Vagina (tissue), 2 donors: ENCODE measurements at regions not wholly inside any gene's neighbourhood (a gene's known extent, or its start where the extent isn't known, plus 50 kb on each side); places are given as distances from the start of the nearest gene placed in this dataset.

ENCODE experiments used
- DNase-seq, 2 donors: peaks; one replicate each; pipeline ENCODE4 v3.0.0-alpha.2; 2017; ENCODE audit errors: extremely low spot score in 2 of 2
- H3K27ac ChIP-seq: fragments of 200-600 bp; sonication (generic); one replicate; pipeline ENCODE4 v1.5.1; 2019
- H3K27me3 ChIP-seq: fragments of 200-600 bp; sonication (generic); one replicate; pipeline ENCODE4 v1.5.1; 2019
- H3K36me3 ChIP-seq, 2 donors: fragments of 200-600 bp; sonication (generic); one replicate each; pipeline ENCODE4 v1.5.1; 2017 to 2019
- H3K4me1 ChIP-seq: fragments of 200-600 bp; sonication (generic); one replicate; pipeline ENCODE4 v1.5.1; 2019
- H3K4me3 ChIP-seq, 2 donors: fragments of 200-600 bp; sonication (generic); 1 replicate in 1 of 2; 2 replicates in 1 of 2; pipeline ENCODE4 v1.5.1; 2016 to 2019
- H3K9me3 ChIP-seq: fragments of 200-600 bp; sonication (generic); one replicate; pipeline ENCODE4 v1.5.1; 2019
- POLR2A ChIP-seq, 2 donors: fragments of 450-650 bp; IDR thresholded peaks; one replicate each; pipeline ENCODE4 v1.6.1; 2017; ENCODE audit warnings: antibody characterized with exemption in 2 of 2, mild to moderate bottlenecking in 2 of 2, moderate library complexity in 2 of 2
- POLR2AphosphoS5 ChIP-seq, 2 donors: sonication (generic); formaldehyde crosslinking; IDR thresholded peaks; one replicate each; pipeline ENCODE4 v1.9.0; 2017; ENCODE audit warnings: antibody characterized with exemption in 2 of 2, mild to moderate bottlenecking in 2 of 2, low read depth in 1 of 2; ENCODE audit not compliant: insufficient read depth in 1 of 2
- intact Hi-C: fragments of 100-400 bp; cut with DNase I; formaldehyde crosslinking; loops from one replicate; pipeline ENCODE4 v1.15.1; 2023
- TF ChIP-seq, protein P1 (sequence below), 3 experiments: fragments of 450-650 bp in 2 of 3; fragments of 200-600 bp in 1 of 3; sonication (generic) in 1 of 3; IDR thresholded peaks; one replicate each; pipeline ENCODE4 v1.5.1; 2017 to 2019; ENCODE audit warnings: antibody characterized with exemption in 3 of 3, mild to moderate bottlenecking in 2 of 3, moderate library complexity in 2 of 3

DNA sequence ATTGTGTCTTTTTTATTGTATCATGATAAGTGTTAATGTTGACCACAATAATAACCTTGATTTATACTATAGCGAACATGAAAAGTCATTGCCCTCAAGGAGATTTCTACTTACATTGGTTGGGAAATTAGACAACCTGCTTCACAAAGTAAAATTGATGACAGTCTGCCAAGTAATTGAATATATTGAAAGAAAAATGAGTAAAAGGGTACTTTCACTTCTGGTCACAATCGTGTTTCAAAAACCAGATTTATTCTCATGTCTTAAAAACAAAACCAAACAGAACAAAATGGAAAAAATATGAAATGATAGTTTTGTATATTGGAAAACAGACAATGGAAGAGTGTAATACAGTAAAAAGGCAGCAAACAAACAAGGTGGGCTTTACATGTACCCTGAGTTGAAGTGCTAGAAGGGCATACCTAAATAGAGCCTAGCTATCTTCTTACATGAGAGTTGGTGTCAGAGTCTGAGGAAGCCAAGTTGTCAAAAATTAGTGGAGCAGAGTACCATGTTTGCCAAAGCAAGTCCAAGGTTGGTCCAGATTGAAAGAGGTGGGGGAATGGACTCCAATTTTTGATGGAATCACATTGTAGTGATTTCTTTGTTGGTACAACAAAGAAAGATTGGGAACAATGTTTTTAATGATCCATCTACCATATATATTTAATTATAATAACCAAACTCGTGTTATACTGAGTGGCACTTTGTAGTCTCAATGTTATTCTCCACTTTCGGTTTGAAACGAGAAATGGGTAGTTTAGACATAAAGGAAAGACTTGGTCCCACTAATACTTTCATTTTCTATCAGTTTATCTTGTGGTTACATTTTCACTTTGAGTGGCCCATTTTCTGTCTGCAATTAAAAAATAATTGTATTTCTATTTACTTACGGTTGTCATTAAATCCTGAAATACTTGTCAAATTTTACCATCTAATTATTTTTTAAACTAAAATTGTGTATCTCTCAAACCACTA is 775.6 kb downstream of the STIM2 start:
- H3K4me3 ChIP-seq, result no peak overlapping the region
- TF ChIP-seq, protein P1, sequence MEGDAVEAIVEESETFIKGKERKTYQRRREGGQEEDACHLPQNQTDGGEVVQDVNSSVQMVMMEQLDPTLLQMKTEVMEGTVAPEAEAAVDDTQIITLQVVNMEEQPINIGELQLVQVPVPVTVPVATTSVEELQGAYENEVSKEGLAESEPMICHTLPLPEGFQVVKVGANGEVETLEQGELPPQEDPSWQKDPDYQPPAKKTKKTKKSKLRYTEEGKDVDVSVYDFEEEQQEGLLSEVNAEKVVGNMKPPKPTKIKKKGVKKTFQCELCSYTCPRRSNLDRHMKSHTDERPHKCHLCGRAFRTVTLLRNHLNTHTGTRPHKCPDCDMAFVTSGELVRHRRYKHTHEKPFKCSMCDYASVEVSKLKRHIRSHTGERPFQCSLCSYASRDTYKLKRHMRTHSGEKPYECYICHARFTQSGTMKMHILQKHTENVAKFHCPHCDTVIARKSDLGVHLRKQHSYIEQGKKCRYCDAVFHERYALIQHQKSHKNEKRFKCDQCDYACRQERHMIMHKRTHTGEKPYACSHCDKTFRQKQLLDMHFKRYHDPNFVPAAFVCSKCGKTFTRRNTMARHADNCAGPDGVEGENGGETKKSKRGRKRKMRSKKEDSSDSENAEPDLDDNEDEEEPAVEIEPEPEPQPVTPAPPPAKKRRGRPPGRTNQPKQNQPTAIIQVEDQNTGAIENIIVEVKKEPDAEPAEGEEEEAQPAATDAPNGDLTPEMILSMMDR (IDR thresholded peaks at IDR 0.05), result no peak
- TF ChIP-seq POLR2A (IDR thresholded peaks at IDR 0.05) (no peak), POLR2AphosphoS5 (IDR thresholded peaks at IDR 0.05; ENCODE audit: insufficient read depth in 1 of 2, low read depth in 1 of 2) (no peak)
- H3K4me1 ChIP-seq, result no peaks in the 10 kb centered on the region
- no peaks in the 10 kb centered on the region for H3K9me3 ChIP-seq
- no peaks in the 10 kb centered on the region for H3K27me3 ChIP-seq
- H3K27ac ChIP-seq, result no peak overlapping the region
- intact Hi-C loops, result no loop called here
- DNase-seq, result no peak
- no peaks in the 10 kb centered on the region for H3K36me3 ChIP-seq

DNA sequence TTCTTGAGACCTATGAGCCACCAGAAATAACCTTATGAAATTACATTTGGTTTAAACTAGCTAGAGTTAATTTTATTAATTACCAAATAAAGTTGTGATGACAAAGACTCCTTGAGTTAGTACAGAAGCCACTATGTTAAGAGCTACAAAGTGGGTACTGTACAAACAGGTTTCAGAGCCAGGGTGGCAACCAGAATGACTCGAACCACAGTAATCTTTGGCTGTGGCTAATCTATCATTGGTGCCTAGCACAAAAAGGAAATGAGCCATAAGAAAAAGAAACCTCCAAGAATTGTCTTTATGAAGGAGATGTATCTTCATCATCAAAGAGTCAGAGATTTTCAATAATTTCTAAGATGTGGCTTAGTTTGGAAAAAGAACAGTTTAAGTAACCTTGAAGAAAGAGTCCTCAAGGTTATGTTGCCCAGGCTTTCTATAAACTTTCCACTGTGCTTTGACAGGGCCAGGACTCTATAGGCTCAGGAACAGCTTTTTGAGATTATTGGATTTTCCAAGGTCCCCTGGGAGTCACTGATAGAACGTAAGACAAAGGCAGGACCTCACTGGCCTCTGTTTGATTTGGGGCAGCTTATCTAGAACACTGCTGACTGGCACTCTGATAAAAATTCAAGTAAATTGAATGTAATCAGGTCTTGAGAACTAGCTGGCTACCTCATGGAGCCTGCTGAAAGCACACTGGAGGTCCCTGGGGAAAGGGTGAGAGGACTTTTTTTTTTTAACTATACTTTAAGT is 777.7 kb downstream of the STIM2 start:
- H3K4me3 ChIP-seq, result no peak overlapping the region
- H3K9me3 ChIP-seq, result no peaks in the 10 kb centered on the region
- intact Hi-C loops, result no loop called here
- no peaks in the 10 kb centered on the region for H3K27me3 ChIP-seq
- H3K4me1 ChIP-seq, result no peaks in the 10 kb centered on the region
- H3K27ac ChIP-seq, result no peak overlapping the region
- TF ChIP-seq, protein P1 (IDR thresholded peaks at IDR 0.05), result no peak
- no peak for TF ChIP-seq POLR2AphosphoS5 (IDR thresholded peaks at IDR 0.05; ENCODE audit: insufficient read depth in 1 of 2, low read depth in 1 of 2)
- TF ChIP-seq POLR2A (IDR thresholded peaks at IDR 0.05), result no peak
- DNase-seq, result no peak
- H3K36me3 ChIP-seq, result no peaks in the 10 kb centered on the region

DNA sequence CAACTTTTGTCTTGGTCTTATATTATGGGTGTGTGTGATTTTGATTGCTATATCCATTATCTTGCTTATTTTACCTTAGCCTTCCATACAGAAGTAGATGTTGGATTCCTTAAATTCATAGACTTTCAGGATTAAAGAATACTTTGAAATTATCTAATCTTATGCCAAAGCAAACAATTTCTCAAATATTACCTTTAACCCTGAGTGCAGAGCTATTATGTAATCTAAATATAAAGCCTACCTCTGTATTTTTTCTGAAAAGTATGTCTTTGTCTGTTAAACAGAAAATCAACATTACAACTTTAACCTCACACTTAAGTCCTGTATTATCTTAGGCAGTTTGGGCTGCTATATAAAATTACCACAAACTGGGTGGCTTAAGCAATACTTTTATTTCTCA is 782.5 kb downstream of the STIM2 start:
- H3K4me1 ChIP-seq, result no peaks in the 10 kb centered on the region
- no peaks in the 10 kb centered on the region for H3K27me3 ChIP-seq
- no peaks in the 10 kb centered on the region for H3K36me3 ChIP-seq
- no peak for TF ChIP-seq POLR2A (IDR thresholded peaks at IDR 0.05)
- TF ChIP-seq, protein P1 (IDR thresholded peaks at IDR 0.05), result no peak
- no peak for TF ChIP-seq POLR2AphosphoS5 (IDR thresholded peaks at IDR 0.05; ENCODE audit: insufficient read depth in 1 of 2, low read depth in 1 of 2)
- H3K9me3 ChIP-seq, result no peaks in the 10 kb centered on the region
- no peak for DNase-seq
- no peak overlapping the region for H3K27ac ChIP-seq
- H3K4me3 ChIP-seq, result no peak overlapping the region
- intact Hi-C loops, result no loop called here

DNA sequence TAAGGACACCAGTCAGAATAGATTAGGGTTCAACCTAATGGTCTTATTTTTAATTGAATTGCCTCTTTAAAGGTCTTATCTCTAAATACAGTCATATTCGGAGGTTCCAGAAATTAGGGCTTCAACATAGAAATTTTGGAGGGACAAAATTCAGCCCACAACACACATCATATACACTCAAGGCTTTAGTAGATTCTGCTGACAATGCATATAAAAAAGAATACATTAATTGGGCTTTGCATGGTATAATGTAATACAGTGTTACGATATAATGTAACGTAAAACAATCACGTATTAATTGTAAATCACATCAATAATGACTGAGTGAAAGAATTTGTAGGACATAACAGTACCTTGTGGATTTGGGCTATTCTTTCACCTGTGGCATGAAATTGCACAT is 787.8 kb downstream of the STIM2 start:
- no peaks in the 10 kb centered on the region for H3K9me3 ChIP-seq
- TF ChIP-seq POLR2AphosphoS5 (IDR thresholded peaks at IDR 0.05; ENCODE audit: insufficient read depth in 1 of 2, low read depth in 1 of 2) (no peak), POLR2A (IDR thresholded peaks at IDR 0.05) (no peak)
- TF ChIP-seq, protein P1 (IDR thresholded peaks at IDR 0.05), result no peak
- DNase-seq, result no peak
- no peak overlapping the region for H3K4me3 ChIP-seq
- no peak overlapping the region for H3K27ac ChIP-seq
- no peaks in the 10 kb centered on the region for H3K27me3 ChIP-seq
- no peaks in the 10 kb centered on the region for H3K4me1 ChIP-seq
- intact Hi-C loops, result no loop called here
- no peaks in the 10 kb centered on the region for H3K36me3 ChIP-seq
